Prostate gland (tissue), 2 donors: ENCODE measurements at regions not wholly inside any gene's neighbourhood (a gene's known extent, or its start where the extent isn't known, plus 50 kb on each side); places are given as distances from the start of the nearest gene placed in this dataset.

ENCODE experiments used
- POLR2A ChIP-seq: fragments of 450-650 bp; IDR thresholded peaks from one replicate; pipeline ENCODE4 v1.6.1; 2016; ENCODE audit warnings: antibody characterized with exemption, mild to moderate bottlenecking
- POLR2AphosphoS5 ChIP-seq: sonication (generic); formaldehyde crosslinking; IDR thresholded peaks from one replicate; pipeline ENCODE4 v1.6.1; 2017; ENCODE audit warnings: antibody characterized with exemption
- TF ChIP-seq, protein P1 (sequence below), 4 experiments: fragments of 200-600 bp in 2 of 4; fragments of 450-650 bp in 2 of 4; sonication (generic) in 2 of 4; IDR thresholded peaks; 1 replicate in 3 of 4; 2 replicates in 1 of 4; pipeline ENCODE4 v1.5.1; 2016 to 2019; ENCODE audit warnings: antibody characterized with exemption in 4 of 4, mild to moderate bottlenecking in 2 of 4, moderate library complexity in 2 of 4

DNA sequence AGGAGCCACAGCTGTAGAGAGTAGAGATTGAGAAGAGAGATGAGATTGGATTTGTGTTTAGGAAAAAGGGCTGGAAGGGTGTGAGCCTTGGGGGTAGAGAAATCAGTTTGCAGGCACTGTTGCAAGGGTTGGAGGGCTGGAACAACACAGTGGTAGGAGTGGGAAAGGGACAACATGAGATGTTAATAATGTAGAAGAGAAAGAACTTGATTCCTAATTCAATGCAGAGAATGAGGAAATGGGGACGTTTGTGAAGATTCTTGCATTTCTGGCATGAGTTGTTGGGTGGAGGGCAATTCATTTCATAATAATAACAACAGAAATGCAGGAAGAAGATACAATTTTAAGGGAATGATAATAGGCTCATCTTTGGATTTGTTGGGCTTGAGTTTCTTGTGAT, 141.4 kb upstream of the TBX18 start:
- TF ChIP-seq, protein P1, sequence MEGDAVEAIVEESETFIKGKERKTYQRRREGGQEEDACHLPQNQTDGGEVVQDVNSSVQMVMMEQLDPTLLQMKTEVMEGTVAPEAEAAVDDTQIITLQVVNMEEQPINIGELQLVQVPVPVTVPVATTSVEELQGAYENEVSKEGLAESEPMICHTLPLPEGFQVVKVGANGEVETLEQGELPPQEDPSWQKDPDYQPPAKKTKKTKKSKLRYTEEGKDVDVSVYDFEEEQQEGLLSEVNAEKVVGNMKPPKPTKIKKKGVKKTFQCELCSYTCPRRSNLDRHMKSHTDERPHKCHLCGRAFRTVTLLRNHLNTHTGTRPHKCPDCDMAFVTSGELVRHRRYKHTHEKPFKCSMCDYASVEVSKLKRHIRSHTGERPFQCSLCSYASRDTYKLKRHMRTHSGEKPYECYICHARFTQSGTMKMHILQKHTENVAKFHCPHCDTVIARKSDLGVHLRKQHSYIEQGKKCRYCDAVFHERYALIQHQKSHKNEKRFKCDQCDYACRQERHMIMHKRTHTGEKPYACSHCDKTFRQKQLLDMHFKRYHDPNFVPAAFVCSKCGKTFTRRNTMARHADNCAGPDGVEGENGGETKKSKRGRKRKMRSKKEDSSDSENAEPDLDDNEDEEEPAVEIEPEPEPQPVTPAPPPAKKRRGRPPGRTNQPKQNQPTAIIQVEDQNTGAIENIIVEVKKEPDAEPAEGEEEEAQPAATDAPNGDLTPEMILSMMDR (IDR thresholded peaks at IDR 0.05), result no peak
- TF ChIP-seq POLR2A (no peak), POLR2AphosphoS5 (no peak)
